SU-DHL-6 (cell line): ENCODE measurements at regions not wholly inside any gene's neighbourhood (a gene's known extent, or its start where the extent isn't known, plus 50 kb on each side); places are given as distances from the start of the nearest gene placed in this dataset.

ENCODE experiments used
- CTCF ChIP-seq: fragments of 200-600 bp; sonication (generic); IDR thresholded peaks from one replicate; pipeline ENCODE4 v1.5.1; 2017; ENCODE audit warnings: antibody characterized with exemption, mild to moderate bottlenecking, low read length, moderate library complexity; ENCODE audit not compliant: insufficient read depth, poor library complexity, severe bottlenecking
- EZH2phosphoT487 ChIP-seq: fragments of 200-600 bp; sonication (generic), shearing (Covaris generic); conservative IDR thresholded peaks from 2 replicates; pipeline ENCODE4 v1.6.1; 2018; ENCODE audit warnings: mild to moderate bottlenecking, antibody characterized with exemption, low read length, moderate library complexity, mixed read lengths

- TF ChIP-seq CTCF (no peak), EZH2phosphoT487 (no peak)
These were observed 417.3 kb upstream of the CADM1 start for GRCh38 chr11:115921540-115921939.
